ENCODE measurements at regions not wholly inside any gene's neighbourhood (a gene's known extent, or its start where the extent isn't known, plus 50 kb on each side); places are given as distances from the start of the nearest gene placed in this dataset.

GRCh38 chr13:21997726-21998125 is 326.9 kb downstream of the FGF9 start:
- no peak for TF ChIP-seq CTCF (conservative IDR thresholded peaks at IDR 0.05)
- no peaks in the 10 kb centered on the region for H3K9me3 Mint-ChIP-seq
- no peaks in the 10 kb centered on the region for H3K4me1 Mint-ChIP-seq
- no peak for DNase-seq (ENCODE audit: low read depth, low spot score)
- H3K27me3 Mint-ChIP-seq (ENCODE audit: low read depth) = no peaks in the 10 kb centered on the region
- no peak overlapping the region for H3K4me3 Mint-ChIP-seq
- no peak overlapping the region for H3K27ac Mint-ChIP-seq (ENCODE audit: unreplicated experiment)
- no peaks in the 10 kb centered on the region for H3K36me3 Mint-ChIP-seq (ENCODE audit: low read depth)

- Mint-ChIP-seq H3K27me3 (ENCODE audit: low read depth) (no peaks in the 10 kb centered on the region), H3K9me3 (no peaks in the 10 kb centered on the region), H3K27ac (ENCODE audit: unreplicated experiment) (no peak overlapping the region), H3K4me1 (no peaks in the 10 kb centered on the region), H3K36me3 (ENCODE audit: low read depth) (no peaks in the 10 kb centered on the region), H3K4me3 (no peak overlapping the region)
- no peak for TF ChIP-seq CTCF (conservative IDR thresholded peaks at IDR 0.05)
- no peak for DNase-seq (ENCODE audit: low read depth, low spot score)
Observed at GRCh38 chr13:21998279-21998990, 327.6 kb downstream of the FGF9 start.

- Mint-ChIP-seq H3K4me3 (no peak overlapping the region), H3K27me3 (ENCODE audit: low read depth) (no peaks in the 10 kb centered on the region), H3K27ac (ENCODE audit: unreplicated experiment) (no peak overlapping the region), H3K9me3 (no peaks in the 10 kb centered on the region), H3K4me1 (no peaks in the 10 kb centered on the region), H3K36me3 (ENCODE audit: low read depth) (no peaks in the 10 kb centered on the region)
- DNase-seq (ENCODE audit: low read depth, low spot score) = no peak
- no peak for TF ChIP-seq CTCF (conservative IDR thresholded peaks at IDR 0.05)
Observed at GRCh38 chr13:21999666-22000065, 328.8 kb downstream of the FGF9 start.

GRCh38 chr13:22000191-22000590 is 329.3 kb downstream of the FGF9 start:
- H3K27ac Mint-ChIP-seq (ENCODE audit: unreplicated experiment) = no peak overlapping the region
- no peaks in the 10 kb centered on the region for H3K27me3 Mint-ChIP-seq (ENCODE audit: low read depth)
- no peak for TF ChIP-seq CTCF (conservative IDR thresholded peaks at IDR 0.05)

GRCh38 chr13:22001336-22001735 is 330.5 kb downstream of the FGF9 start:
- no peak for TF ChIP-seq CTCF (conservative IDR thresholded peaks at IDR 0.05)
- H3K27ac Mint-ChIP-seq (ENCODE audit: unreplicated experiment) = no peak overlapping the region
- H3K4me3 Mint-ChIP-seq = no peak overlapping the region
- no peaks in the 10 kb centered on the region for H3K36me3 Mint-ChIP-seq (ENCODE audit: low read depth)
- DNase-seq (ENCODE audit: low read depth, low spot score) = no peak
- no peaks in the 10 kb centered on the region for H3K27me3 Mint-ChIP-seq (ENCODE audit: low read depth)
- H3K4me1 Mint-ChIP-seq = no peaks in the 10 kb centered on the region
- H3K9me3 Mint-ChIP-seq = no peaks in the 10 kb centered on the region

More at GRCh38 chr13:22000191-22000590, 329.3 kb downstream of the FGF9 start:
- no peak for DNase-seq (ENCODE audit: low read depth, low spot score)
- H3K9me3 Mint-ChIP-seq = no peaks in the 10 kb centered on the region
- H3K36me3 Mint-ChIP-seq (ENCODE audit: low read depth) = no peaks in the 10 kb centered on the region
- no peaks in the 10 kb centered on the region for H3K4me1 Mint-ChIP-seq
- H3K4me3 Mint-ChIP-seq = no peak overlapping the region
